Right ventricle myocardium inferior (tissue), 1 donor: ENCODE measurements at regions not wholly inside any gene's neighbourhood (a gene's known extent, or its start where the extent isn't known, plus 50 kb on each side); places are given as distances from the start of the nearest gene placed in this dataset.
"Not testable (repeated sequence)": the region's sequence is repeated elsewhere in the genome, so short reads cannot be mapped to it uniquely, and the experiment has no call there.

Source experiments
- ATAC-seq: fragments of 200-7000 bp; cut with Tn5 transposase; one replicate; pipeline ENCODE4 v1.9.1; 2020; ENCODE audit warnings: mild to moderate bottlenecking, moderate library complexity
- DNase-seq: peaks from one replicate; pipeline ENCODE4 v3.0.0; 2021; ENCODE audit errors: missing footprints
- intact Hi-C: fragments of 100-400 bp; cut with DNase I; formaldehyde crosslinking; loops from one replicate; pipeline ENCODE4 v1.11.0; 2022
- donor health status: DM: no; HTN: yes; CAD: no; lungs with severe emphysema.

GRCh38 chr6:80792151-80792550, 685.7 kb downstream of the BCKDHB start:
- no peak for DNase-seq
- ATAC-seq: no peak
- intact Hi-C loops: no loop called here

DNA sequence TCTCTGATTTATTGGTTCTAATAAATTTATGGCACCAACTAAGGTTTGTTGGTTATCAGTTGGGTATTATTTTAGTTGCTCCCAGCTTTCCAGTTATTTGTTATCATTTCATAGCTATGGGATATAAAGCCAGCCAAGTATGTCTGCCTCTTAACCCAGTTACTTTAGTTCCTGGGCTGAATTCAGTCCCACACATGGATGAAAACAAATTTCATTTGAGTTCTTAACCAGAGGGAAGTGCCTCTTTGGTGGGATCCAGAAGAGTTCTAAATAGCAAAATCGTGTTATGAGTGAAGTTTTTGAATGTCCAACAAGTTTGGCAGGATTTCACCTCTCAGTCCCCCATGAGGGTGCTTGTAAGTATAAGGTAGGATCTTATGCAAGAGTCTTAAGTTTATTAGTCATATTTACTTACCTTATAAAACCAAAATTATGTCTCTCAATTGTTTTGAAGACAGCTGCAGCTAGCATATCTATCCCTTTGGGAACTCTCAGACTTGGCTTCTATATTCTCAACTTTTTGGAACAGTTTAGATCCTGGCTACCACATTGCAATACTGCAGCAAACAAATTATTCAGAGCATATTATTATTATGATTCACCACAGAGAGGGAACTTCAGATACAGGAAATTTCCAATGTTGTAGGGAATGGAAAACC, 683.6 kb downstream of the BCKDHB start:
- ATAC-seq (peak; percentile 87), DNase-seq (no peak)
- intact Hi-C loops: no loop called here

DNA sequence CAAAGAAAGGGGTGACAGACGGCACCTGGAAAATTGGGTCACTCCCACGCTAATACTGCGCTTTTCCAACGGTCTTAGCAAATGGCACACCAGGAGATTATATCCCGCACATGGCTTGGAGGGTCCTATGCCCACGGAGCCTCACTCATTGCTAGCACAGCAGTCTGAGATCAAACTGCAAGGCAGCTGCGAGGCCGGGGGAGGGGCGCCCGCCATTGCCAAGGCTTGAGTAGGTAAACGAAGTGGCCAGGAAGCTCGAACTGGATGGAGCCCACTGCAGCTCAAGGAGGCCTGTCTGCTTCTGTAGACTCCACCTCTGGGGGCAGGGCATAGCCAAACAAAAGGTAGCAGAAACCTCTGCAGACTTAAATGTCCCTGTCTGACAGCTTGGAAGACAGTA, 676.8 kb downstream of the BCKDHB start:
- DNase-seq, ATAC-seq, intact Hi-C loops: not testable (repeated sequence)

DNA sequence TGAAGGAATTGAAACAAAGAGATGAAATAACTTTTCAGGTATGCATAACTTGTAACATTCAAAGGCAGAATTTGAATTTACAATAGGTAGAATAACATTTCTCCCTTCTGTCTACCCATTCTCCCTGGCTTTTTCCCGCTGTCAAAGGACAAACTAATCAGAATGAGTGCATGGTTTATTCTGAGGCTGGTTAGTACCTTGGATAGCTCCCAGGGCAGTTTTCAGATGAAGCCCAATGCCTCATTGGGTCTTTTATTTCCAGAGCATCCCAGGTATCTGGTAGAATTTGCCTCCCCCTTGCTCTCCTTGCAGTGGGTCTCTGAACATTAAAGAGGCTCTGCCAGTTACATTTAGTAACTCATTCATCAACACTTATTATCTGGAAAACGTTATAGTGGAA, 665.5 kb downstream of the BCKDHB start:
- intact Hi-C loops: no loop called here
- DNase-seq (no peak), ATAC-seq (no peak)

DNA sequence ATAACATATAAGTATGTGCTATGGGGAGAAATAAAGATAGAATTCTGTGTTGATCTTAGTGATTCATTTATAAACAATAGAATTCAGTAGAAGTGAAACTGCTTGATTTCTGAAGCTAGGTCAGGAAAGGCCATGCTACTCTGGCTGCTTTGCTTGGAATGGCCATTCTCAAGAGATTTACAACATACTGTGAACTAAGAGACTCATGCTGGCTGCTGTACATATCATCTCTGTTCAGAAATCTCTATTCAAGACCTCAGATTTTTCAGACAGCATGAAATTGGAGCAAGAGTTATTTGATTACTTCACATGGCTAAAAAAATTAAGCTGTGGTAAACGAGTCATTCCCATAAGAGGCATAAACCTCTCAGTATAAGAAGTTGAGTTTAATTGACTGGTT, 662.6 kb downstream of the BCKDHB start:
- ATAC-seq (peak; percentile 86), DNase-seq (no peak)
- intact Hi-C loops: no loop called here

DNA sequence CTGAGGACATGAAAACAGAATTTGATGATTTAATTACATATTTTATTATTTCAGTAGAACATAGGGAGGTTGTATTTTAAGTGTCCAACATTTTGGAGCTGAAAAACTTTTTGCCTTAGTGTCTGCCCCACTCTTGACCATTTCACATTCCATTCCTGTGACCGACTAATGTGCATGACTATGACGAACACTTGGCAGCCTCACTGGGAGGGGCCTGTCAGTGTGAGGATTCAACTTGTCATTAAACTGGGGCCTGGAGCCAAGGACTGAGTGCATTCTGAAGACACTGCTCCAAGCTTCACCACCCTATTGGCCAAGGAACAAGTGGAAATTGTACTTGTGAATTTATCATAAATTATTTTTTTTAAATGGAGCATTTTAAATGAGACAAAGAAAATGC, 661.3 kb downstream of the BCKDHB start:
- DNase-seq: peak; percentile 82
- intact Hi-C loops: no loop called here

DNA sequence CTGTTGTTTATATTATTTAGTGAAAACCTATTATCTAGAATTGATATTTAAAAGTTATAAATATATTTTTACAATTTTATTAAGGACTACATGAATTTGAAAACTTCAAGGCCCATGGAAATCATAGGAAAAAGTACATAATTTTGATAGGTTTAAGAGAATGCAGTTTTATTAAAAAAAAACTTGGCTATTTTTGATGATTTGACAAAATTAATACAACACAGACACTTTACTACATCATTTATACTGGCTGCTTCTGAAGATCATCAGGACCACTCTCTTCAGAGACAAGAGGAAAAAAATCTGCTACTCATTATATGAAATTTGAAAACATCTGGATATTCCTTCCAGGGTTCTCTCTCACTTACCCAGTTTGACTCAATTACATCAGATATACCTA, 637.7 kb downstream of the BCKDHB start:
- intact Hi-C loops: loop anchor here (10.0 kb wide), 1 partner anchor 1241 kb away; no protein-coding TSS in a partner anchor
- DNase-seq (no peak), ATAC-seq (no peak)

More for the DNA sequence above, 661.3 kb downstream of the BCKDHB start:
- peak; percentile 82 for ATAC-seq

DNA sequence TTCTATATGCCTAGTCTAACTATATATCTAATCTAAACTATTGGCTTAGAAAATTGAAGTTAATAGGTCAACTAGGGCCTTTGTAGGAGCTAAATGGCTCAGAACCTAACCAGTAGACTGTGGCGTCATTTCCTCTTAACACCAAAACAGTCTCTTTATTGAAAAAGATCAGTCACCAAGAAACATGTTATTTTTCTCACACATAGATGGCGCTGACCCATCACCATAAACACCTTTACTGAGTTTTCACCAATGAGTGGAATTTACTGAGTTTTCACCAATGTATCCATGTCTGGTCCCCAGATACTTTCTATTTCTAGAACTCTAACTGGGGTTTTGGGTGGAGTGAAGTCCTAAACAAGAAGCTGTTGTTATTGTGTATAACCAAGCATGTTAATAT, 636.0 kb downstream of the BCKDHB start:
- peak; percentile 34 for ATAC-seq
- no peak for DNase-seq

GRCh38 chr6:80733641-80734040, 627.2 kb downstream of the BCKDHB start:
- intact Hi-C loops: no loop called here
- ATAC-seq (no peak), DNase-seq (no peak)

More for the DNA sequence above, 636.0 kb downstream of the BCKDHB start:
- intact Hi-C loops: loop anchor here (10.0 kb wide), 1 partner anchor 1242 kb away; no protein-coding TSS in a partner anchor

- DNase-seq (no peak), ATAC-seq (no peak)
- intact Hi-C loops: loop anchor here (10.0 kb wide), 1 partner anchor 124 kb away; no protein-coding TSS in a partner anchor
Observed at GRCh38 chr6:80728830-80729229, 622.4 kb downstream of the BCKDHB start.

- no peak for DNase-seq
- no peak for ATAC-seq
- intact Hi-C loops: loop anchor here (10.0 kb wide), 1 partner anchor 123 kb away; no protein-coding TSS in a partner anchor
Observed at GRCh38 chr6:80728101-80728750, 621.8 kb downstream of the BCKDHB start.

DNA sequence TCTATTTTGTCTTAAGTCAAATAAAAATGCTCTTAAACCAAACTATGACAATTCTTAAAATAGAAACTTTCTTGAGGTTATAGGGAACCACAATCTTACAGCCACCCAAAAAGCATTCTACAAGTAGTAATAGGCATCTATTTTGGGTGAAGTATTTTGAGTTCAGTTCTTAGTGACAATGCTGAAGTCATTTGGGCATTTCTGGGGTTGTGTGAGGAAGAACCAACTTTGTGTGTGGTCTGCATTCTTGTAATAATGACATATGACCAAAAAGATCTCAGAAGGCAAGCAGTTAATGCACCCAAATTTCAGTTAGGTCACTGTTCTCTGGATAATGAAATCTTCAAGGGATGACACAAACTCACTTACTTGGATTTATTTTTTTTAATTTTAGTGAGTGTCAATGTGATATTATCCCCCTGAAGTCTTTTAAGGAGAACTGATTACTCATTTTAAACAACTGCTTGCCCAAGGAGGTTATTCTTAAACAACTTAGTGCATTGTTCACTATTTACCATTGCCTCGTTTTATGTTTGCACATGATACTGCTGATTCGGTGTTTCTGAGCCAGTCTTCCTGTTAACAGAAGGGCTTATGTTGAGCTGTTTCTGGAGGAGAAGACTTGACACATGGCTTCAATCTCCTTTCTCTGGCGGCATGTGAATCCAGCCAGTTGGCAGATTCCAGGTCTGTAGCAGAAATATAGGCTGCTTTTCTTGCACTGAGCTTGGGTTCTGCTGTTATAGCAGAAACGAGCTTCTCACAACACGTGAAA, 618.9 kb downstream of the BCKDHB start:
- intact Hi-C loops: loop anchor here (10.0 kb wide), 1 partner anchor 121 kb away; no protein-coding TSS in a partner anchor
- DNase-seq (no peak), ATAC-seq (no peak)

- ATAC-seq (no peak), DNase-seq (no peak)
- intact Hi-C loops: loop anchor here (10.0 kb wide), 1 partner anchor 116 kb away; no protein-coding TSS in a partner anchor
Observed at GRCh38 chr6:80720824-80721223, 614.4 kb downstream of the BCKDHB start.

- DNase-seq: no peak
- no peak for ATAC-seq
- intact Hi-C loops: no loop called here
Observed at GRCh38 chr6:80714513-80714912, 608.0 kb downstream of the BCKDHB start.

- ATAC-seq (no peak), DNase-seq (no peak)
- intact Hi-C loops: no loop called here
Observed at GRCh38 chr6:80698459-80698858, 592.0 kb downstream of the BCKDHB start.

- DNase-seq (no peak), ATAC-seq (no peak)
- intact Hi-C loops: no loop called here
Observed at GRCh38 chr6:80696268-80696667, 589.8 kb downstream of the BCKDHB start.

DNA sequence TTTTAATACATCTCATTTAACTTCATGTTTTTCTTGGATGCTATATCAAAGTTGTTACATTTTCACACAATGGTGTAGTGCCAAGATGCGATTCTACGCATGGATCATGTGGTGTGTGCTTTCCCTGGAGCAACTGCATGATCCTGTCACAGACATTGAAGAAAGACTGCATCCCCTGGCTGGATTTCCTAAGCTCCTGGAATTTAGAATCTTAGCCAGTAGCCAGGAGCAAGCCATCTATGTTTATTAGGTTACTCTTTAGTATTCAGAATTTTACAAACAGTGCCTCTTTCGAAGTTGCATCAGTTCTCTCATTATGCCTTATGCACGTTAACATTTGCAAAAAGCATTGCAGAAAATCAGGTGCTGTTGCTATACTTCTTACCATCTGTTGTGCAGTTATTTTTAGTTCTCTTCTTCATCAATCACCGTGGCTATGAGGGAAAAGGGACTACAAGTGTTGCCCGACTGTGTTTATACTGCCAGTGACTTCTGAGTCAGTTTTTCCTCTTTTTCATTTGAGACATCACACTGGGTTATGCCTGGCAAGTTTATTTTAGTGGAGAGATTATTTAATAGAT, 584.2 kb downstream of the BCKDHB start:
- intact Hi-C loops: no loop called here
- no peak for ATAC-seq

DNA sequence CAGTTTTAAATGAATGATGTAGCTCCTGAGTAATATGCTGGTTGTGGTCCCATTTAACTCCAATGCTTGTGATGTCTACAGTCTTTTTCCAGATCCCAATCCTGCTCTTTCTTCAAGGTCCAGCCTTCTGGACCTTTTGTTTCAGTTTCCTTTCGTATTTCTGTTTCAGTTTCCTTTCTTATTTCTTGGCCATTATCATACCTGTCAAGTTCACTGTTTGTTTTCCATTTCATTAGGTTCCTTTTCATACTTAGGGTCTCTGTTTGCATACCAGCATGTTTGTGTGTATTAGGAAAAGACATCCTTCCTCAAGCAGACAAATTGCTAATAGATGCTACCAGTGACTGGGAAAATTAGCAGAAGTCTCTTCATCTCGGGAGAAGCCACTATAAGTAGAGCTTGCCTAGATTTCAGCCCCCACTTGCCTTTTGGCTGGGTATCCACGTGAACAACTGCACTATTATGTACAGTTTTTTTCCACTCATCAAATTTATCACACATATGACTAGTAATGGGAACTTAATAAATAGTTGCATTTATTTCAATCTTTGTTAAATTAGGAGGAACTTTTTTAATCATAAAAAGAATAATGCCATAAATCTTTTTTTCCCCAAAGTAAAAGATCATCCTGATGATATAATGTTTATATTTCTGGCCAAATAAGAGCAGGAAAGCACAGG, 583.4 kb downstream of the BCKDHB start:
- no peak for ATAC-seq
- no peak for DNase-seq
- intact Hi-C loops: no loop called here

More for the DNA sequence above, 584.2 kb downstream of the BCKDHB start:
- no peak for DNase-seq

DNA sequence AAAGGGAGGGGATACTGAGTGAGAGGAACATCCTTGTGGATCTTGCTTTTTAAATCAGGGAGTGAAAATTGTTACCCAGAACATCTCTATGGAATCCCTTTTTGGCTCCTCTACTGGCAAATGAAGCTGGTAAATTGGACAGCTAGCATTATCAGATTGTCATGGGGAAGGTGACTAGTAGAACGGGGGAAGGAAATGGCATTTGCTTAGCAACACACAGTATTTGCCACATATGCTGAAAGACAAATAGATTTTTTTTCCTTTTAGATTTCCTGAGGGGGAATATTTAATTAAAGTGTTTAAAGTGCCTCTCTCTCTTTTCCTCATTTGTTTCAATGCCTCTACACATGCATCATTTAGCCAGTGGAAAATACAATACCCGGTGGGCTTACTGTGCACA, 573.5 kb downstream of the BCKDHB start:
- intact Hi-C loops: no loop called here
- DNase-seq (no peak), ATAC-seq (no peak)
